Astrocyte of the spinal cord (primary cell): ENCODE measurements at regions not wholly inside any gene's neighbourhood (a gene's known extent, or its start where the extent isn't known, plus 50 kb on each side); places are given as distances from the start of the nearest gene placed in this dataset.

Experiments used
- DNase-seq: peaks from one replicate; pipeline ENCODE4 v3.0.0; 2011; ENCODE audit warnings: low read depth, low spot score
- H3K4me3 ChIP-seq: 2 replicates; pipeline ENCODE4 v1.5.1; 2011; ENCODE audit warnings: low read depth, mild to moderate bottlenecking, low read length, moderate library complexity
- CTCF ChIP-seq: IDR thresholded peaks from 2 replicates; pipeline ENCODE4 v1.5.1; 2012; ENCODE audit warnings: low read depth, mild to moderate bottlenecking, low read length, inconsistent platforms
- in situ Hi-C: cut with HindIII; loops from 2 replicates; pipeline ENCODE4 v1.10.0; 2017; ENCODE audit warnings: low sequenced_read_pairs

GRCh38 chr4:160814726-160815125 lies 1349.1 kb downstream of the FSTL5 start:
- no peak for DNase-seq
- in situ Hi-C loops = no loop called here
- TF ChIP-seq CTCF = no peak
- no peak overlapping the region for H3K4me3 ChIP-seq

GRCh38 chr4:160818571-160818970 lies 1345.2 kb downstream of the FSTL5 start:
- no peak for DNase-seq
- in situ Hi-C loops = no loop called here
- H3K4me3 ChIP-seq = no peak overlapping the region
- TF ChIP-seq CTCF = no peak

GRCh38 chr4:160819791-160820190 lies 1344.0 kb downstream of the FSTL5 start:
- H3K4me3 ChIP-seq = no peak overlapping the region
- no peak for DNase-seq
- TF ChIP-seq CTCF = no peak
- in situ Hi-C loops = no loop called here

DNA sequence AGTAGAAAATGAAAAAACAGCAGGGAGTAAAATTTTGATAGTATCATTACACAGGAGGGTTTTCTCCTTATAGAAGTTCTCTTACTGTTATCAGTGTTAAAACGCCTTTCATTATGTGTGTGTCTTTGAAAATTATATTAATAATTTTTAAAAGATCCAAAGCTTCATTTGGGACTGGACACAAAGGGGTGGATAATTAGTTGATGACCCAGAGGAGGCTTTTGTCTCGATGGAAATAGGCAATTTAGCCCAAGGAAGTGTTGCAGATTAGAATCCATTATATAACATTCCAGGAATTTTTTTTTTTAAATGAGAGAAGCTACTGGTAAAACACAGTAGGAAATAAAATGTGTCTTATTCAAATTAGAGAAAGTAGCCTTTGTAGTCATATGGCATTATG lies 1339.3 kb downstream of the FSTL5 start:
- in situ Hi-C loops = no loop called here
- H3K4me3 ChIP-seq = no peak overlapping the region
- DNase-seq = no peak
- no peak for TF ChIP-seq CTCF

DNA sequence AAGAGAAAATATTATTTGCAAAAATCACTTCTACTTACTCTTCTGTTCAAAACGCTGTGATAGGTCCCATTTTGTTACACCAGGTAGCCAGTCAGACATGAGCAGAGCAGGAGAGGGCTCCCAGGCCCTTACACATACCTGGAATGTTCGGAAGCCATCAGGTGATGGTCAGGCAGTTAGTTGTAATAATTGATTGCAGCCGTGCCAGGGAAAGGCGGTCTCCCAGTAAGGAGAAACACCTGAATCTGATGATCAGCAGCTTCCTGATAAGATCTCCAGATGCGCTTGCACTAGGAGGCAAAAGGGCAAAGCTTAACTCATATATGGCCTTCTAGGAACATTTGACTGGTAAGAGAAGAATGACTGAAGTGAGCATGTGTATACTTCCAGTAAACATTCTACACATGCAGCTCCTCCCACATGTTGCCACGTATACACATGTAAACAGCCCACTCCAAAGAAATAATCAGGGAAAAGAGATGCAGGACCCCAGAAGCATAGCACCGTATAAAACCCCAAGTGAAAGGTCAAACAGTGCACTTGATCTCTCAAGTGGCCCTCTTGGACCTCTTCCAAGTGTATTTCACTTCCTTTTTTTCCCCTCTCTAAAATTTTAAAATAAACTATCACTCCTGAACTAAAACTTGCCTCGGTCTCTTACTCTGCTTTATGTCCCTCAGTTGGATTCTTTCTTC lies 1338.0 kb downstream of the FSTL5 start:
- no peak overlapping the region for H3K4me3 ChIP-seq
- TF ChIP-seq CTCF = no peak
- in situ Hi-C loops = no loop called here
- no peak for DNase-seq

DNA sequence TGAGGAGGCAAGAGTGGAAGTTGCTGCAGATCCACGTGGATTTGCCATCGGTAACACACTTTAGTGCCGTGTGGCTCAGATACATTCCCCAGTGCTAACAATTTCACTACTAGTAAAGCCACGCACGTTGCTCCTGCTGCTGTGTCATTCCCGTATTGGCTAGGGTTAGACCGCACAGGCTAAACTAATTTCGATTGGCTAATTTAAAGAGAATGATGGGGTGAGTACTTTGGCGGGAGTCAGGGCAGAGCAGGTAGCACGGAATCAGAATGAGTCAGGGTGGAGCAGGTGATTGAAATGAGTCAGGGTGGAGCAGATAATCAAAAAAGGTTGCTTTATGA lies 1337.5 kb downstream of the FSTL5 start:
- H3K4me3 ChIP-seq = no peak overlapping the region
- in situ Hi-C loops = no loop called here
- DNase-seq = no peak

More for the DNA sequence above, 1337.5 kb downstream of the FSTL5 start:
- no peak for TF ChIP-seq CTCF
